ENCODE measurements at regions not wholly inside any gene's neighbourhood (a gene's known extent, or its start where the extent isn't known, plus 50 kb on each side); places are given as distances from the start of the nearest gene placed in this dataset.

GRCh38 chr3:104885214-104885814, 481.4 kb upstream of the ALCAM start:
- no peak for ATAC-seq
- TF ChIP-seq ZC3H10 (CRISPR knock-in tag; IDR thresholded peaks at IDR 0.05), result no peak
- no peak for TF ChIP-seq CREB5 (CRISPR knock-in tag; IDR thresholded peaks at IDR 0.05; ENCODE audit: low read depth)
- no peak for TF ChIP-seq ZNF70 (CRISPR knock-in tag; IDR thresholded peaks at IDR 0.05)
- TF ChIP-seq ZFP30 (CRISPR knock-in tag; IDR thresholded peaks at IDR 0.05), result no peak
- TF ChIP-seq ESRRG (CRISPR knock-in tag; IDR thresholded peaks at IDR 0.05), result no peak
- TF ChIP-seq RARB (CRISPR knock-in tag; IDR thresholded peaks at IDR 0.05), result no peak
- TF ChIP-seq PATZ1 (CRISPR knock-in tag; IDR thresholded peaks at IDR 0.05; ENCODE audit: borderline replicate concordance), result no peak
- TF ChIP-seq OSR1 (CRISPR knock-in tag; IDR thresholded peaks at IDR 0.05), result no peak

GRCh38 chr3:104886220-104886995, 480.3 kb upstream of the ALCAM start:
- ATAC-seq, result no peak
- no peak for TF ChIP-seq TCF4 (CRISPR knock-in tag; IDR thresholded peaks at IDR 0.05; ENCODE audit: borderline replicate concordance)
- TF ChIP-seq GLIS3 (CRISPR knock-in tag; IDR thresholded peaks at IDR 0.05), result no peak
- TF ChIP-seq CREB5 (CRISPR knock-in tag; IDR thresholded peaks at IDR 0.05; ENCODE audit: low read depth), result no peak
- no peak for TF ChIP-seq ARNTL (CRISPR knock-in tag; IDR thresholded peaks at IDR 0.05; ENCODE audit: borderline replicate concordance, low read depth)
- TF ChIP-seq PPARA (CRISPR knock-in tag; IDR thresholded peaks at IDR 0.05; ENCODE audit: borderline replicate concordance), result no peak
- TF ChIP-seq ZNF8 (CRISPR knock-in tag; IDR thresholded peaks at IDR 0.05), result no peak
- no peak for TF ChIP-seq RARB (CRISPR knock-in tag; IDR thresholded peaks at IDR 0.05)
- no peak for TF ChIP-seq TOX (CRISPR knock-in tag; IDR thresholded peaks at IDR 0.05; ENCODE audit: borderline replicate concordance)
- no peak for TF ChIP-seq ZFP30 (CRISPR knock-in tag; IDR thresholded peaks at IDR 0.05)
- TF ChIP-seq OSR1 (CRISPR knock-in tag; IDR thresholded peaks at IDR 0.05), result no peak
- TF ChIP-seq SNAI2 (CRISPR knock-in tag; IDR thresholded peaks at IDR 0.05), result no peak
- TF ChIP-seq ISL1 (CRISPR knock-in tag; IDR thresholded peaks at IDR 0.05), result no peak
- no peak for TF ChIP-seq POU6F1 (CRISPR knock-in tag; IDR thresholded peaks at IDR 0.05; ENCODE audit: borderline replicate concordance, low read depth)
- no peak for TF ChIP-seq ZNF70 (CRISPR knock-in tag; IDR thresholded peaks at IDR 0.05)
- no peak for TF ChIP-seq PATZ1 (CRISPR knock-in tag; IDR thresholded peaks at IDR 0.05; ENCODE audit: borderline replicate concordance)
- no peak for TF ChIP-seq CSRNP3 (CRISPR knock-in tag; IDR thresholded peaks at IDR 0.05)
- no peak for TF ChIP-seq TSHZ2 (CRISPR knock-in tag; IDR thresholded peaks at IDR 0.05)
- no peak for TF ChIP-seq CSDC2 (CRISPR knock-in tag; IDR thresholded peaks at IDR 0.05)
- no peak for TF ChIP-seq ZC3H10 (CRISPR knock-in tag; IDR thresholded peaks at IDR 0.05)
- TF ChIP-seq BACH2 (CRISPR knock-in tag; IDR thresholded peaks at IDR 0.05; ENCODE audit: borderline replicate concordance), result no peak
